ENCODE measurements at regions not wholly inside any gene's neighbourhood (a gene's known extent, or its start where the extent isn't known, plus 50 kb on each side); places are given as distances from the start of the nearest gene placed in this dataset.
"Not testable (repeated sequence)": the region's sequence is repeated elsewhere in the genome, so short reads cannot be mapped to it uniquely, and the experiment has no call there.

GRCh38 chr5:74461251-74461650 lies 179.3 kb downstream of the ENC1 start:
- no peak for DNase-seq (ENCODE audit: low read depth)

GRCh38 chr5:74460694-74461093 lies 179.8 kb downstream of the ENC1 start:
- no peak for DNase-seq (ENCODE audit: low read depth)

- DNase-seq (ENCODE audit: low read depth): no peak
Measured at GRCh38 chr5:74459984-74460383, 180.5 kb downstream of the ENC1 start.

GRCh38 chr5:74457876-74458275 lies 182.7 kb downstream of the ENC1 start:
- no peak for DNase-seq (ENCODE audit: low read depth)

- no peak for DNase-seq (ENCODE audit: low read depth)
Measured at GRCh38 chr5:74454263-74455030, 186.1 kb downstream of the ENC1 start.

- DNase-seq (ENCODE audit: low read depth): no peak
Measured at GRCh38 chr5:74452856-74453255, 187.7 kb downstream of the ENC1 start.

- DNase-seq (ENCODE audit: low read depth): no peak
Measured at GRCh38 chr5:74450095-74450494, 190.4 kb downstream of the ENC1 start.

- no peak for DNase-seq (ENCODE audit: low read depth)
Measured at GRCh38 chr5:74446725-74447241, 193.7 kb downstream of the ENC1 start.

GRCh38 chr5:74442466-74442865 lies 198.1 kb downstream of the ENC1 start:
- no peak for DNase-seq (ENCODE audit: low read depth)

GRCh38 chr5:74441616-74442015 lies 198.9 kb downstream of the ENC1 start:
- DNase-seq (ENCODE audit: low read depth): no peak

- no peak for DNase-seq (ENCODE audit: low read depth)
Measured at GRCh38 chr5:74440341-74440740, 200.2 kb downstream of the ENC1 start.

GRCh38 chr5:74437870-74438269 lies 202.7 kb downstream of the ENC1 start:
- not testable (repeated sequence) for DNase-seq (ENCODE audit: low read depth)

- DNase-seq (ENCODE audit: low read depth): no peak
Measured at GRCh38 chr5:74433896-74434829, 206.4 kb downstream of the ENC1 start.

- no peak for DNase-seq (ENCODE audit: low read depth)
Measured at GRCh38 chr5:74433255-74433895, 207.2 kb downstream of the ENC1 start.

- DNase-seq (ENCODE audit: low read depth): no peak
Measured at GRCh38 chr5:74432721-74433120, 207.8 kb downstream of the ENC1 start.

GRCh38 chr5:74432216-74432615 lies 208.3 kb downstream of the ENC1 start:
- no peak for DNase-seq (ENCODE audit: low read depth)

GRCh38 chr5:74431290-74431669 lies 209.2 kb downstream of the ENC1 start:
- DNase-seq (ENCODE audit: low read depth): no peak

GRCh38 chr5:74430631-74431289 lies 209.8 kb downstream of the ENC1 start:
- DNase-seq (ENCODE audit: low read depth): no peak

- DNase-seq (ENCODE audit: low read depth): no peak
Measured at GRCh38 chr5:74429495-74429894, 211.0 kb downstream of the ENC1 start.

GRCh38 chr5:74428876-74429275 lies 211.7 kb downstream of the ENC1 start:
- DNase-seq (ENCODE audit: low read depth): no peak

- DNase-seq (ENCODE audit: low read depth): no peak
Measured at GRCh38 chr5:74428275-74428674, 212.3 kb downstream of the ENC1 start.

GRCh38 chr5:74426506-74426905 lies 214.0 kb downstream of the ENC1 start:
- DNase-seq (ENCODE audit: low read depth): no peak

Data from activated T-helper 9 cell treated with anti-CD3 and anti-CD28 coated beads, Interleukin-2, amount 50 U/mL, for 16 hours (primary cell).